ENCODE measurements at regions not wholly inside any gene's neighbourhood (a gene's known extent, or its start where the extent isn't known, plus 50 kb on each side); places are given as distances from the start of the nearest gene placed in this dataset.

DNA sequence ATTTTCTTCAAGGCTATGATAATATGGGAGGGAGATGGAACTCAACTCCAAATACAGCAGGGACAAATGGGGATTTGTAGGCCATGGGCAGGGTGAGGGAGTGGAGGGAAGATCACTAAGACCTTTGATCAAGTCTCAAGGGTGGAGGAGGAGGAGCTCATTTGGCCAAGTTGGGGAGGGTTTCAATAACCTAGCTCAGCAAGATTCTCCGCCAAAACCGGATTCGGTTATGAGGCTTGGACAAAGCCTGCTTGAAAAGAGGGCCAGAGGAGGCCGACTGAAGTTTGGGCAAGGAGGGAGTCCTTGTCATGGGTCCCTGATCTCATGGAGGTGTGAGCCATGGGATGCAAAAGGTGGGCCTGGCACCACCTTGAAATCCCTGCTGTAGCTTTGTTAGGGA is 68.8 kb downstream of the TSN start:
- TF ChIP-seq, protein P1, sequence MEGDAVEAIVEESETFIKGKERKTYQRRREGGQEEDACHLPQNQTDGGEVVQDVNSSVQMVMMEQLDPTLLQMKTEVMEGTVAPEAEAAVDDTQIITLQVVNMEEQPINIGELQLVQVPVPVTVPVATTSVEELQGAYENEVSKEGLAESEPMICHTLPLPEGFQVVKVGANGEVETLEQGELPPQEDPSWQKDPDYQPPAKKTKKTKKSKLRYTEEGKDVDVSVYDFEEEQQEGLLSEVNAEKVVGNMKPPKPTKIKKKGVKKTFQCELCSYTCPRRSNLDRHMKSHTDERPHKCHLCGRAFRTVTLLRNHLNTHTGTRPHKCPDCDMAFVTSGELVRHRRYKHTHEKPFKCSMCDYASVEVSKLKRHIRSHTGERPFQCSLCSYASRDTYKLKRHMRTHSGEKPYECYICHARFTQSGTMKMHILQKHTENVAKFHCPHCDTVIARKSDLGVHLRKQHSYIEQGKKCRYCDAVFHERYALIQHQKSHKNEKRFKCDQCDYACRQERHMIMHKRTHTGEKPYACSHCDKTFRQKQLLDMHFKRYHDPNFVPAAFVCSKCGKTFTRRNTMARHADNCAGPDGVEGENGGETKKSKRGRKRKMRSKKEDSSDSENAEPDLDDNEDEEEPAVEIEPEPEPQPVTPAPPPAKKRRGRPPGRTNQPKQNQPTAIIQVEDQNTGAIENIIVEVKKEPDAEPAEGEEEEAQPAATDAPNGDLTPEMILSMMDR (conservative IDR thresholded peaks at IDR 0.05), result no peak
- no peak for TF ChIP-seq EZH2 (IDR thresholded peaks at IDR 0.05; ENCODE audit: low read depth)

Data from PC-9 (cell line).